Left forelimb (tissue), 1 donor: ENCODE measurements at regions not wholly inside any gene's neighbourhood (a gene's known extent, or its start where the extent isn't known, plus 50 kb on each side); places are given as distances from the start of the nearest gene placed in this dataset.

ENCODE experiments used
- DNase-seq: peaks from one replicate; pipeline ENCODE4 v3.0.0-alpha.2; 2018; ENCODE audit warnings: low spot score

DNA sequence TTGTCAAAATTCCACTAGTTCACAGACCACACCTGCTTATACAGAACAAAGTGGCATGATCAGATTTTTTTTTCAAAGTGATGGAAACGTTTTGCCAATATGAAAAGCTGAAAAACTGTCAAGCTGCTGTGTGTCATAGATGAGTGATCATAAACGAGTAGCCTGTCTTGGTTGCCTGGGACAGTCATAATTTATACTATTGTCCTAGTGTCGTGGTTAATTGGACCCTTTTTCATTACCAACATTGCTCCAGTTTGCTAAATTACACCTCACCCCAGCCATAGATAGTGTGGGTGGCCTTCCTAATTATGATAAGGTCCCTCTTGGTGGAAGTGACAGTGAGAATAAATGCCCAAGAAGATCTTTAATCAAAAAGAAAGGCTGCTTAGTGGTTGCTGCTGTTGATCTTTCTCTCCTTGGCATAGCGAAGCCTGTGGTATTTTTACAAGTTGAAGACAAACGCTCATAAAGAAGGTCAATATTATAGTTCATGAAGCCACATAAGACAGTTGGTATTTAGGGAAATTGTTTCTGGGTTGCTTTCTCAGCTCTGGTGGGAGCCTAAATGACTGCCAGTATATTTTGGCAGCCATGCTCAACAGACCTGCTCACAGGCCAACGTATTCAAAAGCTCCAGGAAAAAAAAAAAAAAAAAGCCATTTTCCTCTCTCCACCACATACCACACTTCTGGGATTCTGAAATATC, 478.1 kb downstream of the PLA2G4A start:
- DNase-seq: no peak

DNA sequence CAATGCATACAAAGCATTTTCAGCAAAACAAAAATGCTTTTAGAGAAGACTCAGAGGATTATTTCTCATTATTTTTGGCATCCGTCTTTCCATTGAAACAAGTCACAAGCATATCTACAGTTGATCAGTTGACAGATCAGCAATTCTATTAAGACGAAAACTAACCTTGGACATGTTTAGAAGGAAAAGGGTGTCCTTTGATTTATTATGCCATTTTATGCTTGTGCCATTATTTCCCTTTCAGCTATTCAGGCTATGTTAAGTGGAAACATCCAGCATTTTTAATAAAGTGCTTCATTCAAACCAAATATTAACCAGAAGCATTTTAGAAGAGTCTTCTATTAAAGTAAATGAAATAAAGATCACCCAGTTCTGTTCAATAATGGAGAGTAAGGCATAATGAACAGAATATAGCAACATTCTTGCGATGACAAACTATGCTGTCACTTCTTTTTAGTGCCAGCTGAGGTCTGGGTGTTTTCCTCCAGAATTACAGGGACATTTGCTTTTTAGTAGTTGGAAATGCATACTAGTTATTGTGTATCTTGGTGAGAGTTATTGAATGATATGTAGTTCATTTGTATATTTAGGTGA, 481.4 kb downstream of the PLA2G4A start:
- DNase-seq: no peak

DNA sequence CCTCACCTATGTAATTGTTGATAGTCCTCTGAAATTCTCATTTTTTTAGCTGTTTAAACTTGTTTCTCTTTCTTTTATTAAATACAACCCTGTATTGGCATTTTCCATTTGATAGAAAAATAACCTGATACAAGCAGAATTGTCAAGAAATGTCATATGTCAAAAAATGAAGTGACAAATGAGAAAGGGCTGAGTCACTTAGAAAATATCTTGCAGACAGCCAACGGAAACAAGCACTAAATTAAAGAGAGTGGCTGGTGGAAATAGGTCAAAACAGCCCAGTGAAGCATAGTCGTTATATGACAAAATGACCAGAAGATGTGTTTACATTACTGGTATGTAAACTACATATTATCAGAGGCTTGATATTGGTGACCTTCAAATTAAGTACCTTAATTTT, 484.4 kb downstream of the PLA2G4A start:
- no peak for DNase-seq

DNA sequence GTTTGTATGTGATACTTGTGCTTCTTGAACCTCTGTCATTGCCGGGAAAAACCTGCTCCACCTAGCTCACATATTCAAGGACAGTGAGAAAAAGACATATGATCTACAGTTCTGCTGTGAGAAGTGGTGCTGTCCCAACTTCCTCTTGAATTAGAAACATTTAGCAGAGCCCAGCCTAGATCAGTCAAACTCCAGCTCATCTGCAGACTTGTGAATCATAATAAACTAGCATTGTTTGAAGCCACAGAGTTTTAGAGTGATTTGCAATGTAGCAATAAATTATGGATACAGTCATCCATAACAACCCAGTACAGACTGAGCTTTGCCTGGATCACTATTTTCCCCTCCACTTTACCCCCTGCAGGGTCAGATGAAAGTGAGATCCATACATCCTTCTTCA, 497.8 kb downstream of the PLA2G4A start:
- no peak for DNase-seq

DNA sequence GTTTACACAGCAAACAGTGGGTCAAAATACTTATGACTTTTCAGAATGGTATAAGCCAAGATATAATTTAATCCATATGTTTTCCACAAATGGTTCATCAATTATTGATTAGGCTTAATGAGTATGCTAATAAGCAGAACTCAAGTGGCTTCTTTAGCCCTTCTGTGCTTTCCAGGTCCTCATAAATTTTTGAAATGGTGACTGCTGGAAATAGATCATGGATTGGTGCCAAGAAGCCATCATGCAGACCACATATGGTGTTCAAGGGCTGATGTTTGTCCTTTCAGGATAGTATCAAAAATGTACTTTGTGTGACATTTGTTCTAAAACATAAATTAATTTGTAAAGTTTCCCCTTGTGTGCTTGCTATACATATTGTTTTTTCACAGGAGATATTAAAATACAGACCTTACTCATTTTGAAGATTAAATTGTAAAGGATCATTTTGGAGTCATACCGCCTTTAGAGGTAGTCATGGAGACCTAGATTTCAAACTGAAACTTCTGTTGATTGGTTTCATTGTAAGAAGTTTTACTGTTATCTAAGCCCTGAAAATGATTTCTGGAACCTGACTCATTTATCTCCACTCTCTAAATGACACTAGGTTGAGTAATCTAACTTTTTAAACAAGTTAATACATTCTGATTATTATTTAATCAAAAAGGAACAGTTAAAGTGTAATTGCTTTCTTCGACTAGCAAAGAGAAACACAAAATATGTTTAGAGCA, 507.9 kb downstream of the PLA2G4A start:
- no peak for DNase-seq

DNA sequence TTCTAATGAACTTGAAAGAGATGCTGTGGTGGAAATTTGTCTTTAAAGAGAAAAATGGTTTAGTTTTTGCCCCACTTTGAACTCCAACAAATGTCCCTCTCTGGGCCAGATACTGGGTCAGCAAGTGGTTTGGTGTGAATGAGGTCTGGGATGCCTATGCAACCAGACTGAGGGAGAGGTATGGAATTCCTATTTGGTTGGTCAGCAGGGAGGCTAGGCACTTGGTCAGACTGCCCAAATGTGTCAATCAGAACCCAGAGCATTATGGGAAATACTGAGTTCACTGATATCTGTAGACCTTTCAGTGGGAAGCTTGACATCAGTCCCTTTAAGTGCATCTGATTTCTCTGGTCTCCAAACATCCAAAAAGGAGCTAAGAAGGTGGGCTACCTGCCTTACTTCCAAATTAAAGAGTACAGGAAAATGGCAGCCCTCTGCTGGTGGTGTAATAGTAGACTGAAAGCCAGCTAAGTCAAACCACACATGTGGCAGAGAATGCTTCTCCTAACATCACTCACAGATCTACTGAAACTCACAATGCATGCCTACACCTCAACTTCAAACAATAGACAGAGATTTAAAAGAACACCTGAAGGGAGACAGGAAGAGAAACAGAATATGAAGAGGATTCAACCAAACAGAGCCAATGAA, 510.1 kb downstream of the PLA2G4A start:
- no peak for DNase-seq

DNA sequence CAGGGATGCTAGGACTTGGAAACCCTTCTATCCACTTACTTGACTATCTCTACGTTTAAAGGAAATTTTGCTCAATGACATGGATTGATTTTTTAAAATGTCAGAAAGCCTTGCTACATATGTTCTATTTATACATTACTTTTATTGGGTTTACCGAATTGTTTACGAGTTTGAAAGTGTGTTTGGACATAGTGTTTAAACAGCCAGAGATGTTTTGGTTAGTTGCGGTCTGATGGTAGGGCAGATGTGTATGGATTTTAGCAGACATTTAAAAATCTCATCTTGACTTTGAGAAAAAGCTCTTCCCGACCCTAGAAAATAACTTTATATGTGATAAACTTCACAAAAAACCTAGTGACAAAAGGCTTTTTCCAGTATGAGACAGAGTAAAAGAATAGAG, 513.7 kb downstream of the PLA2G4A start:
- DNase-seq: no peak

DNA sequence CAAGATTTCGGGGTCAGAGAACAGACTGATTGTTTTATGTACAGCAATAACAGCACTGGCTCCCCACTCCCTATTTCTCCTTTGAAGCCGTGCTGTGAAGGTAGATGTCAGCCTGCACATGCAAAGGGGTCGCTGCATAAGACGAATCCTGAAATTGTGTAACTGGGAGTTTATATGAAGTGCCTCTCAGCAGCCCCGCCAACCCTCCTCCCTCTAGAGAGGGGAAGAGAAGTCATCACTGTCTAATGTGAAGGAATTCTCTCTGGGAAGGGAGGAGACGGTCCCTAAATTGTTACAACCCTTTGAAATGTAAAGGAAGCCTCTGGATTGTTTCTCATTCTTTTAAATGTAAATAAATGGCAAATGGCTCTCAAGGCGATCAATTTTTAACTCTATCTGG, 545.3 kb downstream of the PLA2G4A start:
- DNase-seq: no peak

DNA sequence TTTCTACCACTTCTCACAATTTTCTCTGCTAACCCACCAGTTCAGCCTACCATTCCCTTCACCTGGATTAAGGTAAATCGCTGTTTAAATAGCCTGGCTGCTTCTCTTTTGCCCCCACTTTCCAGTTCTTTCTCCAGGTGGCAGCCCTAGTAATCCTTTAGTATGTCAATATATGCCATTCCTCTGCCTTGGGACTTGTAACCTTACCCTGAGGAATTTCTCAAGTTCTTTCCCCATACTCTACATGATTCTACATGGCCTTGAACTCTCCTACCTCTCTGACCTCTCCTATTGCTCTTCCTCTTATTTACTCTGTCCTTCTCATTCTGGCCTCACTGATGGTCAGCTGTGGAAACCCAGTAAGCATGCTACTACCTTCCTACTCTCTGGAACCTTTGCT, 546.0 kb downstream of the PLA2G4A start:
- no peak for DNase-seq

DNA sequence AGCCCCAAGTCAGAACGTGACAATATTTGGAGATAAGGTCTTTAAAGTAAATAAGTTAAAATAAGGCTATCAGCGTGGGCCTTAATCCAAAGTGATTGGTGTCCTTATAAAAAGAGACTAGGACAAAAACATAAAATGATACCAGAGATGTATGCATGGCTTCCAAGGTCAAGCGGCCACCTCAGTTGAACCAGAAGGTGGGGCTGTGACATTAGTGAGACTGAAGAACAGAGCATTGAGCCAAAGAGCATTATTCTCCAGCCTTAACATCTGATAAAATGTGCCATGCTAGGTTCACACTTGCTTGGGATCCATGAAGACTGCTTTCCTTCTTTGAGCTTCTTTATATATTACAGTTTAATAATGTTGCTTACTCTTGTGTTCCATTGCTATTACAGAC, 554.6 kb downstream of the PLA2G4A start:
- no peak for DNase-seq

DNA sequence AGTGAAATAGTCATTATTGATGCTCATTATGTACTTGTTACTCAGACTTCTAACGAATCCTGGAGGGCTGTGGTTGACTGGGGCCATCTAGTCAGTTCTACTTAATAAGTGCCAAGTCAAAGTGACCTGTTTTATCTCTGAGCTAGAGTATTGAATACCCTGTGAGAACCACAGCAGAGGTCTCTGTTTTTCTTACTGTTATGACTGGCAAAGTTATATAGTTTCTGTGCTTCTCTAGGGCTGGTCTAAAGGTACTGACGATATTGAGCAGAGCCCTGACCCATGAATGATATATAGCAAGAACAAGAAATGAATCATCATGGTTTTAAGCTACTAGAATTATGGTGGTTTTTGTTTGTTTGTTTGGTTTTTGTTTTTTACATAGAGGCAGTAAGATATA, 555.8 kb downstream of the PLA2G4A start:
- no peak for DNase-seq

DNA sequence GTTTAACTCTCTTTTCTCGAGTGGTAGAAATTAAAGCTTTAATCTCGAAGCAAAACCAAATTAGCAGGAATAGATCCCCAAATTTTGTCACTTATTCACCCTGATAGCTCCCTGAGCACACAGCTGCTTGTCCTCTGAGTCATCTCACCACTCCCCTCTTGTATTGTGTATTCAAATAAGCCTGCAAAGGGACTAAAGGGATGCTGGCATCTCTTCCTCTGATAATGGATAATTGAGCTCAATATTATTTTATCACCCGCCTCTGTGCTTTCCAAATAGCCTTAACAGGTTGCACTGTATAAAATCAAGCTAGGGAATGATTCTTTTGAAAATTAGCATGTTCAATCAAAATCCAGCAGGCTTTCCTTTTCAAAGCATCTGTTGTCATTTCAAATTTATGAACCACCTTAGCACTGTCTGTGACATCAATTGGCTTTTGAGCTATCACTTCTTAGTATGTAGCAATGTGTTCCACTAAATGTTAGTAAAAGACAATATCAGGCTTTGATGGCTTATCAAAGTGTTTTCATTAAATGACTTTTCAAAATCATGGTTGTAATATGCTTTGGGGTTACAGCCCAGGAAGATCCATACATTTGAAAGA, 561.6 kb downstream of the PLA2G4A start:
- DNase-seq: no peak

DNA sequence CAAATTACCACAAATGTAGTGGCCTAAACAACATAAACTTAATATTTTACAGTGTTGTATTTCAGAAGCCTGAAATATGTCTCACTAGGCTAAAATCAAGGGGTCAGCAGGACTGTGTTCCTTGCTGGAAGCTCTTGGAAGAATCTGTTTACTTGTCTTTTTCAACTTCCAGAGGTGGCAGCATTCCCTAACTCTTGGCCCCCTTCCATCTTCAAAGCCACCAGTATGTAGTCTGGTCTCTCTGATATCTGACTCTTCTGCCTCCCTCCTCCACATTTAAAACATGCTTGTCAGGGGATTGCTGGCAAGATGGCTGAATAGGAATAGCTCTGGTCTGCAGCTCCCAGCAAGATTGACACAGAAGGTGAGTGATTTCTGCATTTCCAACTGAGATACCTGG, 567.5 kb downstream of the PLA2G4A start:
- DNase-seq: no peak

DNA sequence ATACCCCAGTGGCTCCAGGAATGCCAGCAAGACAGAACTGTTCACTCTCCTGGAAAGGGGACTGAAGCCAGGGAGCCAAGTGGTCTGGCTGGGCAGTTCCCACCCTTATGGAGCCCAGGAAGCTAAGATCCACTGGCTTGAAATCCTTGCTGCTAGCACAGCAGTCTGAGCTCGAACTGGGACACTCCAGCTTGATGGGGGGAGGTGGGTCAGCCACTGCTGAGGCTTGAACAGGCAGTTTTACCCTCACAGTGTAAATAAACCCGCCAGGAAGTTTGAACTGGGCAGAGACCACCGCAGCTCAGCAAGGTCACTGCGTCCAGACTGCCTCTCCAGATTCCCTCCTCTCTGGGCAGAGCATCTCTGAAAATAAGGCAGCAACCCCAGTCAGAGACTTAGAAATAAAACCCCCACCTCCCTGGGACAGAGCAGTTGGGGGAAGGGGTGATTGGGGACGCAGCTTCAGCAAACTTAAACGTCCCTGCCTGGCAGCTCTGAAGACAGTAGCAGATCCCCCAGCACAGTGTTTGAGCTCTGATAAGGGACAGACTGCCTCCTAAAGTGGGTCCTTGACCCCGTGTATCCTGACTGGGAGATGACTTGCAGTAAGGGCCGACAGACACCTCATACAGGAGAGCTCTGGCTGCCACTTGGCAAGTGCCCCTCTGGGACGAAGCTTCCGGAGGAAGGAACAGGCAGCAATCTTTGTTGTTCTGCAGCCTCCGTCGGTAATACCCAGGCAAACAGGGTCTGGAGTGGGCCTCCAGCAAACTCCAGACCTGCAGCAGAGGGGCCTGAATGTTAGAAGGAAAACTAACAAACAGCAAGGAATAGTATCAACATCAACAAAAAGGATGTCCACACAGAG, 568.4 kb downstream of the PLA2G4A start:
- DNase-seq: no peak

DNA sequence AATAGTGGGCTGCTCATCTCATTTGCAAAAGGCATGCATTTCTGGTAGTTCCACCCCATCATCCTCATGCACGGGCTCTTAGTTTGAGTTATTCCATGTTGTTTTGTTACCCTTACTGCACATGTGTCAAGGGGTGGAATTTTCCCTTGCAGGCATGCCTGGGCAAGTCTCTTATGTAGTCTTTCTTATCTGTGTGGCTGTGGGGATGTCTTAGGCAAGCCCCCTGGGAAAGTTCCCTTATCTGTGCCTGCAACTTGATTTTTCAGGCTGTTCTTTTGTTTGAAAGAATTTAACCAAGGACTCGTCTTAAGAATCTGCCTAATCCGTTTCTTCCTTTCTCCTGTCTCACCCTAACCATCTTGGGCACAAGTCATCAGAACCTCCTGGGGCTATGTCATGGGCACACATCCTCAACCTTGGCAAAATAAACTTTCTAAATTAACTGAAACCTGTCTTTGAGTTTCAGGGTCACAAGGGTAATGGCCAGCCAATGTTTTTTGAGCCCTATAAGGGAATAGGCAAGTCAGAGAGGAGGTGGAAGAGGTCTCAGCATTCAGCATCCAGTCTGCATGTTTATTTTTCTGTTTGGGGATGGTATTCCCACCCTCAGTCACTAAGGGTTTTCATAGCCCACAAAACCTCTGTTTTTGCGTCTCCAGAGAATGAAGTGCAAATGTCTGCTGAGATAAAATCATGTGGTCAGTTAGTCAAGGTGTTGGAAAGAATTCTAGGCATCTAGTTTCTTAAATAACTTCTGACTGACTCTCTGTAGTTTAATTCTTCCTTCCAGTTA, 579.7 kb downstream of the PLA2G4A start:
- DNase-seq: no peak

DNA sequence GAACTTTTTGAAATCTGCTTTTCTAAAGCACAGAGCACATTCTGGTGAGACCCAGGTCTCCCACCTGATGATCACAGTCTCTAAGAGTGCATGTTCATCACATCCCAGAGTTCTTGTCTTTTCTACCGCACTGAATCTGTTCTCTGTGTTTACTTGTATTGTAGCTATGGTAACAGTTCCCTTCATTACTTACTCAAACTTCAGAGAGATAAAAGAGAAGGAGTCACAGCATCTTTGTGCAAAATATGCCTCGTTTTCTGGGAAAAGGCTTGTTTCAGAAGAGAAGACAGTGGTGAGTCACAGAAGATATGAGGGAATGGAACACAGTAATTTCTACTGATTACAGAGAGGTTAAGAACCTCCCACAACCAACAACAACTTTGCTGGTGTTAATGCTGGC, 580.6 kb downstream of the PLA2G4A start:
- no peak for DNase-seq

DNA sequence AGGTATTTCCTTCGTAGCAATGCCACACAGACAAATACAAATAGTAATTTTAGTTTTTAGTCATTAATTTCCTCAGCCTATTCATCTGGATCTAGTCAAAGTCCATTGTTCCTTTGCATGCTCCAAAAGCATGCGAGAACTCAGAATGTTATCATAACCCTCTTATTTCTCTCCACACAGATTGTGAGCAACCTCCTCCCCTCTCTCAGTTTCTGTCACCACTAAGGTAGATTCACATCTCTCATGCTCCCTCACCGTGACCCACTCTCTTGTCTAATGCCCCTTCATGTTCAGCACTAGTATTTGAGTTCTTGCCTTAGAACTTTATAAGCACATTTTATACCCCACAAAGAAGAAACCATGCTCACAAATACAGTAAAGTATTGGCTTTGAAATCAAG, 582.4 kb downstream of the PLA2G4A start:
- no peak for DNase-seq

DNA sequence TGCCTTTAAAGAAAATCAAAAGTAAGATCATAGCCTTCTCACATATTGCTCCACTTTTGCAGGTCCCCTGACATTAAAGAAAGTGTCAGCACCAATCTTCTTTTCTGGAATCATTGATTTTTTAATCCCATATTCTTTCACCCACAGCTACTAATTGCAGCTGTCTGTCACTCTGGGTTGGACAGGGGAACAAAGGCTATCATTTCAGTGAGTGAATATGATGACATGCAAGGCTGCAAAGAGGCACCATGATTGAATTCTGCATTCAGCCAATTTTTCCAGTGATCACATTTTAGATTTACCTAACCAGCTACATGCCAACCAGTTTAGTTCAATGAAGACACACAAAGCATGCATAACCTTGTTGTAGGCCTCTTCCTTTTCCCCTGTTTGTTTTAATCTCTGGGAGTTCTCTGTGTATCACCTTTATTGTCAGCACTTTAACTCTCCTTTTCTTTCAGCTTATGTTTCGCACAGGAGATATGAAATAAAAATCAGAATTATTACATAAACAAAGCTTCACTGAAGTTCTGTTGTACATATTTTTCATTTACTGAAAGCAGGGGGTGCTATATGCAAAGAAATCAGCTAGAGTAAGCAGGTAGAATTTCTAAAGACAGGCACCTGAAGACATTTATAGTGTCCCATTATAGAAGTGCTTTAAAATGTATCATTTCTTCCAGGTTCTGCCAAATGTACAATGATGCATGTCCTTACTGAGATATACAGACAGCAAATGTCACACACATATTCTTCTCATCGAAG, 584.8 kb downstream of the PLA2G4A start:
- DNase-seq: no peak

DNA sequence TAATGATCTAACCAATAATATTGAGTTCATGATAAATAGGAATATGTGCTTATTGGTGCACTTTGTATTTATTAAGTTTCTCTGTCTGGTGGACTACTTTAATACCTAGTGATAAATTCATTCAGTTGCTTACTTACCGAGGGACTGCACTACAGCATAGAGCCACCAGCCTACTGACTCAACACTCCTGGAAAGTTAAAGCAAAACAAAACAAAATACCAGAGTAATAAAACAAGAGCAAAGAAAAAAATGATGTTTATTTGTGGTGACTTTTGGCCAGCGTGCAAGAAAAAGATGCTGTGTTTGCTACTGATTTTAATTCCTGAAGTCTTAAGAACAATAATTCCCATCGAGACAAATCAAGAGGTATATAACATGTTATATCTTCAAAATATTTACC, 586.3 kb downstream of the PLA2G4A start:
- DNase-seq: no peak

DNA sequence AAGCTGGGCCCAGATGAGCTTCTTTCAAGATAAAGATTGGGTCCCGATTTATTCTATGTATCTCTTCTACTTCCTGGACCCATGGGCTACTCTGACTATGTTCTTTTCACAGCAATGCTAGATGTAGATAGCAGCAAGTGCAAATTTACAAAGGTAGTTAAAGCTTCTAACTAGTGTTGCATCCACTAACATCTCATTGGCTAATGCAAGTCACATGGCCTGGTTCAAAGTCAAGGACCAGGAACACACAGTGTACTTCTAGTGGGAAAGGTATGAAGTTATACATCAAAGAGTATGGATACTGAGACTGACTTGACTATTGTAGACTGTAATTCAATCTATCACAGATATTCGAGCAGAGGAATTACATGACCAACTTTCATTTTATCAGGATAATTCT, 588.8 kb downstream of the PLA2G4A start:
- no peak for DNase-seq
